ENCODE measurements at regions not wholly inside any gene's neighbourhood (a gene's known extent, or its start where the extent isn't known, plus 50 kb on each side); places are given as distances from the start of the nearest gene placed in this dataset.

GRCh38 chr11:115911613-115912346 lies 407.6 kb upstream of the CADM1 start:
- DNase-seq: no peak

- DNase-seq: no peak
These were observed 406.2 kb upstream of the CADM1 start for GRCh38 chr11:115910379-115910778.

DNA sequence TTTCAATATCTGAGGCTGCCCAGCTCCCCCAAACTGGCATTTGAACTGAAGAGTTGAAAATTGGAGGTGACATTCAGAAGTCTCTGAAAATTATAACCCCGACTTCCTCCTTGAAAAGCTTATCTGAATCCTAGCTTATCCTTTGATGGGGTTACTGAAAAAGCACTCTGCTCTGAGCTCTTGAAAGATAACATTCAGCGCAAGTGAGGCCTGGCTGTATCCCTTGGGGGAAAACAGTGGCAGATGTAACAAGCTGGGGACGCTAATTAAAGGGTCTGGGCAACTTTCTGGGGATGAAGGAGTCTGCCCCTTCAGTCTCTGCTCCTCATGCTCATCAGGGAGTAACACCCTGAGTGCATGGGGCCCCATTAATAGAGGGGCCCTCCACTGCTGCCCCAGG lies 402.0 kb upstream of the CADM1 start:
- DNase-seq: no peak

DNA sequence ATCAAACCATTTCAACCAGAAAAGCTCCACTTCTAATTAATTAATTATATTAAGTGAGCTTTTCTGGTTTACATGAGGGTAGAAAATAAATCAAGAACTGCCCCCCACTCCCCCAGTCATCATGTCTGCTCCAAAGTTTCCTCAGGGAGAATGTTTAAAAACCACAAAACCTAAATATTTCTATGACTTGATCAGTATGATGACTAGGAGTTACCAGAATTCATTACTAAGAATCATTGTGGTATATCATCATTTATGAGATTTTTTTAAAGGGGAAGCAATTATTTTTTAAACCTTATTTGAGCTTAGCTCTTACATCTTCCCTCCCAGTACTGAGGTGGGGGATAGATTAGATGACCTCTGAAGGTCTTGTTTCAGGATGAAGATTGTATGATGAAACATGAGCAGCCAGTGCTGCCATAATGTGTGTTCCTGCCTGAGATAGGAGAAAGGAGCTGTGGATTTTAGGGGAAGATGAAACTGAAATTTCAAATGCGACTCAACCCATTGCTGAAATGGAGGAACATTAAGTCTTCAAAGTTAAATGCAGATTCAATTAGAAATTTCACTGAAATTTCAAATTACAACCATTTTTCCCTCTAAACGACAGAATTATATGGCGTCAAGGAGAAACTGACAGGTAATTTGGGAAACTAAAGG lies 401.3 kb upstream of the CADM1 start:
- no peak for DNase-seq

- DNase-seq: no peak
These were observed 399.0 kb upstream of the CADM1 start for GRCh38 chr11:115903179-115903578.

DNA sequence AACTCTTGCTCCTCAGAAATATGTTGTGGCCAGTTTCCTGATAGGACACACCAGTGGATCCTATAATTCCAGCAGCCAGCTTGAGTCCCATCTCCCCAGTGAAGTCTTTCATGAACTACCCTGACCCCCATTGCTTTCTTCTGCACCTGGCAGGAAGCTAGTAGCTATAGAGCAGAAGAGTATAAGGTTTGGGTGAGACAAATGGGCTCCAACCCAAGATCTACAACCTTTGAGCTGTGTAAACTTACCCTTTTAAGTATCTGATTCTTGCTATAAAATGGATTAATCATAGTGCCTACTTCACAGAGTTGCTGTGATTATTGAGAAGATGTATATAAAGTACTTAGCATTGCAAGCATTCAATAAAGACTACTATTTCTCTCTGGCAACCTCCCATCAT lies 396.9 kb upstream of the CADM1 start:
- DNase-seq: no peak

- no peak for DNase-seq
These were observed 395.9 kb upstream of the CADM1 start for GRCh38 chr11:115900111-115900510.

GRCh38 chr11:115897707-115898106 lies 393.5 kb upstream of the CADM1 start:
- DNase-seq: no peak

DNA sequence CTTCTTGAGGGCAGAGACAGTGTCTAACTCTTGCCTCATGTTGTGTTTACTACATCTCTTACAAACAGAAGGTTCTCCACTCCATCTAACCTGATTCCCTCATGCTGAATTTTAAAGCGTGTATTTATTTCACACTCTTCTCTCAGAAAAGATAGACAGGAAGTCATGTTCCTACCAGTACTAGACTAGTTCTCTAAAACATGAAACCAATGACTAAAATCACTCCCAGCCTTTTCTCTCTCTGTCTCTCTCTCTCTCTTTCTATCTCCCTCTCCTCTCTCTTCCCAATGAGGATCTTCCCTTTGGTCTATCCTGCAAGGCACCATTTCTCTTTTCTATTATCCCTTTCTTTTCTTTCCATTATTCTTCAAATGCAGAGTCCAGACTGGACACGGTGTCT lies 391.9 kb upstream of the CADM1 start:
- no peak for DNase-seq

DNA sequence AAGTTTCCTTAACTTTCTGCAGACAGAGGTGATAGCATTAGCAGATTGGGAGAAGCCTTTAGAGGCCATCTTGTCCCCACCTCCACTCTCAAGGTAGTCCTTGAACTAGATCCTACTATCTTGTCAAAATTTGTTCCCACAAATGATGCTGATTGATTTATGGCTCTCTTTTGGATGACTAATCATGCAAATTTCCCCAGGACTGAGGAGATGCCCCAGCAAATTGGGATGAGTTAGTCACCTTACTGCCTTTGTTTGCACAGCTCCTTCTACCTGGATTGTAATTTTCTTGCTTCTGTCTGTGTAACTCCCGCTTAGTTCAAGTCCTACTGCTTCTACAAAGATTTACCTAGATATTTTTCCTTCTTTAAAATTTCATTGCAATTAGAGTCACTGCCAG lies 391.4 kb upstream of the CADM1 start:
- DNase-seq: no peak

DNA sequence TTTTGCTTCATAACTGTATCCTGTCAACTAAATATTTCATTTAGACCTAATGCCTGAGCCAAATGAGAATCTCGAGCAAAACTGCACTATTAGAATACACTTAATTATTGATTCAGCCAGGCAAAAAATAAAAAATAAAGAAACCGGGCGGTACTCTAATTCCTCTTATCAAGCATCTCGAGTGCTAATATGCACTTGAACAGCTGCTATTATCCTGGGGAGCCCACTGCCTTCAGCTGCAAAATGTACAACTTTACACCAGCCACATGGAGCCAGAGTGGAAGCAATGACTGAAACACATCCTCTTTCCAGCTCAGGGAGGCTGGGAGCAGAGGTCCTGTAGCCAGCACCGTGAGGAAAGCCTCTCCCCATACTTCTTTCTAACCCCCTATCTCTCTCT lies 390.0 kb upstream of the CADM1 start:
- DNase-seq: no peak

GRCh38 chr11:115893461-115894099 lies 389.4 kb upstream of the CADM1 start:
- no peak for DNase-seq

DNA sequence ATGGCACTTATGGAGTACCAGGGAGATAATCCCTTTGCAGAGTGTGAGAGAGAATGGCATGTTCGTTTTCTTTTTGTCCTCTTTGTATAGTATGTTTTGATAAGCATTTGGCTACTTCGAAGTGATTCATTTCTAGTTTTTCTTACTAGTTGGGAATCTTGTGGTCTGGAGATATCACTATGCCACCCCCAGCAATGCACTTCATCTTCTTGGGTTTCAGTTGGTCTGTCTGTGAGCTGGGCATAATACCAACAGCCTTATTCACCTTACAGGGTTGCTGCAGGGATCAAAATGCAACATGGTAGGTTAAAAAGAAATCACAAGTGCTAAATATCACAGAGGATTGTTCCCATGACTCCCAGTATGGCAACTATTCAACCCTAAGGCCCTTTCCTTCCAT lies 387.8 kb upstream of the CADM1 start:
- no peak for DNase-seq

GRCh38 chr11:115891581-115891980 lies 387.4 kb upstream of the CADM1 start:
- no peak for DNase-seq

DNA sequence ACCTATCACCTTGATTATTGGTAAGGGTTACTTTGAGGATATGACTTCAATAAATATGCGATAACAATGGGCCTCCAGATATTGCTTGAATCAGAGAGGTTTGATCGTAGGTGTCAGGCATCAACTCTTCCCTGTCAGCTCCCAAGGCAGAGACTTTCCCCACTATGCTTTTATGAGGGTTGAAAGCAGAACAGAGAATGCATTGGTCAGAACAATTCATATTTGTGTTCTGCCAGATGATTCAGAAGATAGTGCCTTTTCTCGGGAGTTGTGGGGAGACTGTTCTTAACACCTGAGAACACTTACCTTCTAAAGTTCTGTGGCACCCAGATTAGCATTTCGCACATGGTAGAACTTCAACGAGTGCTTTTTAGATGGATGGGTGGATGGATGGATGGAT lies 386.3 kb upstream of the CADM1 start:
- no peak for DNase-seq

DNA sequence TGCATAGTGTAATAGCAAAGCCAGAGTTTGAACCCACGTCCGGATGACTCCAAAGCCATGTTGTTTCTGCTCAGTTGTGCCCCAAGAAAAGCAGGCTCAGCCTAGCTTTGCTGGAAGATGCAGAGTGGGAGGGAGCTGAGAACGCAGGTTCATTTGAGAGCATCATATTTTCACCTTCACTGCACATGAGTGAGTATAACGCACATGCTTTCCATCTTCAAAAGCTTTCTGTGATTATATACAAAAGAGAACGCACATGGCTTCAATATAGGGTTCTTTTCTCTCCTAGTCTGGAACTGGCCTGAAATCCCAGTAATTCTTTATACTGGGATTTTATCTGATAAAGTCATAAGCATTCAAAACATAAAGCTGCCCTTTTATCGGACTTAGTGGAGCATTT lies 385.5 kb upstream of the CADM1 start:
- DNase-seq: no peak

- DNase-seq: no peak
These were observed 383.5 kb upstream of the CADM1 start for GRCh38 chr11:115887727-115888126.

GRCh38 chr11:115887316-115887715 lies 383.1 kb upstream of the CADM1 start:
- no peak for DNase-seq

DNA sequence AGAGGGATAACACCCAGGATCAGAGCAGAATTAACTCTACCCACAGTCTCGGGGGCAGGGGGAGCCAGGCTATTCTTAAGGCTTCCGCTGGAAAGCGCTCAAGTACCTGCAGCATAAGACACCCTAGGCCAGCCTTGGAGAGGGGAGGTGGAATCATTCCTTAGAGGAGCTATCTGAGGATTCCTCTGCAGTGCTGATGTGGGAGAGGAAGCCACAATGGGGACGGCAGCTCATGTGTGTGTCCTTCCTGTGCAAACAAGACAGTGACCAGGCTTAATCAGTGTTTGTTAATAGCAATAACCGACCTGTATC lies 382.2 kb upstream of the CADM1 start:
- no peak for DNase-seq

DNA sequence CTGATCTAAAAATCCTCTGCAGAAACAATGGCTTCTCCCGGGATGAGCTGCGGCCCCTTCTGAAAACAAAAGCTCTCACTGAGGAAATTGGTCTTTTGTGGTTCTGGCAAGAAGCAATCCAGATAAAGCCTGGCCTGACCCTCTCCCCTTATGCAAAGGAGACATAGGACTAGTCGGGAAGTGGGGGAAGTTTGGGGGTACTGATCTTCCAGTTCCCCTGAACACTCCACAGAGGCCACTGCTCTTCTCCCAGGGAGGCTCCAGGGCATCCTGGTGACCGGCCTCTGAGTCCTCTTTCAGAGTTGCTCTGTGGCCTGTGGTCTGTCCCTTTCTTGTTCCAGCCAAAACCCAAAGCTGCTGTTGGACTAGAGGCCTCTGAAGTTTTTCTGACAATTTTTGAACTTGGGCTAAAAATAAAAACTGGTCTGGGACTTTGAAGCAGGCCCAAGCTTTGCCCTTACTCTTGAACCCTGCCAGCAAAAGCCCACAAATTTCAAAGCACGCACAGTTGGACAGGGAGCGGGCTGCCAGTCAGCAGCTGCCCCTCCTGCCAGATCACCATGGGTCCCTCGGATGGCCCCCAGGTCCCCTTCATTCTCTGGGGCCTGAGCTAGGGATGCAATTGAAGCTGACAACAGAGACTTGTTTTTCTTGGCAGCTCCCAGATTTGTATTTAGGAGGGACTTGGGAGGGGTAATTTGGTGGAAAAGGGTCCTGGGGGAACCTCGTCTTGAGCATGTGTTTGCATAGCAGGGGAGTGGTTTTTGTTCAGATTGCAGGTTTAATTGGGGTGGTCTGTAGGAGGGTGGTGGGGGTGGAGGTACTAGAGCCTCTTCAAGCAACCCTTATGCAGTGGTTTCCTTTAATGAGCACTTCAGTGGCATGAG lies 381.6 kb upstream of the CADM1 start:
- no peak for DNase-seq

- DNase-seq: no peak
These were observed 380.8 kb upstream of the CADM1 start for GRCh38 chr11:115884800-115885534.

GRCh38 chr11:115874843-115875242 lies 370.6 kb upstream of the CADM1 start:
- no peak for DNase-seq

DNA sequence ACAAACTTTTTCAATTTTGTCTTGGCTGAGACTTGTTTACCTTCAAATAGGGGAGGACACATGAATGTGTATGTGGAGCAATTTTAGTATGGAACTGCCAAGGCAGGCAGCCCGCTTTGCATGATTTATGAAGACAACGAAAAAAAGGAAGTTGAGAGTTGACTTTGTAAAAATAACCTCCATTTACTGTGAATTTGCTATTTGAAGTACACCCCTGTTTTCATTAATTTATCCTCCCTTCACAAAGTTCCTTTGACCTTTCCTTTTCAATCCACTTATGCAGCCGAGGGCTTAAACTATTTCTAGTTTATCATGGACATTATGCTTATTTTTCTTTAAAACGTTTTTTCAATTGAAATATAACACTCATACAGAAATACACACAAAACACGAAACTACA lies 369.6 kb upstream of the CADM1 start:
- no peak for DNase-seq

All from stimulated activated CD4-positive, alpha-beta T cell treated with anti-CD3 and anti-CD28 coated beads, Interleukin-1b, Interleukin-23, amount 100 ng/mL, for 48 hours (primary cell).